GM23338 (cell line): ENCODE measurements at regions not wholly inside any gene's neighbourhood (a gene's known extent, or its start where the extent isn't known, plus 50 kb on each side); places are given as distances from the start of the nearest gene placed in this dataset.

Experiments
- ATAC-seq: fragments of 200-7000 bp; cut with Tn5 transposase; 3 replicates; pipeline ENCODE4 v1.9.1; 2020
- DNase-seq: peaks from one replicate; pipeline ENCODE4 v3.0.0-alpha.2; 2015; ENCODE audit warnings: low spot score
- H2AFZ ChIP-seq: fragments of 200-600 bp; sonication (generic); 2 replicates; pipeline ENCODE4 v1.8.0; 2016; ENCODE audit warnings: antibody characterized with exemption, mild to moderate bottlenecking, moderate library complexity
- H3F3A ChIP-seq: fragments of 200-600 bp; sonication (generic); replicated peaks from 2 replicates; pipeline ENCODE4 v1.8.0; 2017; ENCODE audit warnings: antibody characterized with exemption, mixed run types, low read depth
- H3K27ac ChIP-seq: fragments of 200-600 bp; sonication (generic); 2 replicates; pipeline ENCODE4 v1.6.1; 2016; ENCODE audit warnings: low read depth
- H3K27me3 ChIP-seq: fragments of 200-600 bp; sonication (generic); 2 replicates; pipeline ENCODE4 v1.8.0; 2016; ENCODE audit warnings: mild to moderate bottlenecking, mixed run types, moderate library complexity; ENCODE audit not compliant: insufficient read depth
- H3K36me3 ChIP-seq: fragments of 200-600 bp; sonication (generic); 2 replicates; pipeline ENCODE4 v1.8.0; 2016; ENCODE audit warnings: mild to moderate bottlenecking; ENCODE audit not compliant: insufficient read depth
- H3K4me1 ChIP-seq: fragments of 200-600 bp; sonication (generic); 2 replicates; pipeline ENCODE4 v1.8.0; 2016; ENCODE audit warnings: mild to moderate bottlenecking, moderate library complexity; ENCODE audit not compliant: insufficient read depth
- H3K4me2 ChIP-seq: fragments of 200-600 bp; sonication (generic); 2 replicates; pipeline ENCODE4 v1.7.1; 2017; ENCODE audit warnings: mixed run types
- H3K4me3 ChIP-seq: fragments of 200-600 bp; sonication (generic); 2 replicates; pipeline ENCODE4 v1.6.1; 2016; ENCODE audit warnings: mixed run types
- H3K79me2 ChIP-seq: fragments of 200-600 bp; sonication (generic); replicated peaks from 2 replicates; pipeline ENCODE4 v1.8.0; 2017; ENCODE audit warnings: mild to moderate bottlenecking; ENCODE audit not compliant: insufficient read depth
- H3K9me2 ChIP-seq: fragments of 200-600 bp; sonication (generic); 2 replicates; pipeline ENCODE4 v1.8.0; 2017; ENCODE audit not compliant: insufficient read depth
- H4K20me1 ChIP-seq: fragments of 200-600 bp; sonication (generic); replicated peaks from 2 replicates; pipeline ENCODE4 v1.8.0; 2017; ENCODE audit warnings: mild to moderate bottlenecking; ENCODE audit not compliant: insufficient read depth
- H3K27ac Mint-ChIP-seq: 2 replicates; pipeline ENCODE4 v1.8.0; 2020; ENCODE audit warnings: inconsistent platforms, mild to moderate bottlenecking, moderate library complexity, mixed read lengths
- H3K27me3 Mint-ChIP-seq: 3 replicates; pipeline ENCODE4 v1.8.0; 2022; ENCODE audit warnings: low read depth, mild to moderate bottlenecking, moderate library complexity, mixed read lengths, inconsistent platforms; ENCODE audit not compliant: insufficient read depth, poor library complexity
- H3K36me3 Mint-ChIP-seq: 3 replicates; pipeline ENCODE4 v1.8.0; 2021; ENCODE audit warnings: low read depth, mild to moderate bottlenecking, inconsistent platforms, moderate library complexity, mixed read lengths
- H3K4me1 Mint-ChIP-seq: 3 replicates; pipeline ENCODE4 v1.8.0; 2020; ENCODE audit warnings: mild to moderate bottlenecking, inconsistent platforms, mixed read lengths
- H3K4me3 Mint-ChIP-seq: 3 replicates; pipeline ENCODE4 v1.8.0; 2021; ENCODE audit warnings: moderate library complexity, mild to moderate bottlenecking, inconsistent platforms, mixed read lengths
- H3K9me3 Mint-ChIP-seq: 3 replicates; pipeline ENCODE4 v1.8.0; 2020; ENCODE audit warnings: moderate library complexity, mild to moderate bottlenecking, inconsistent platforms, mixed read lengths
- CREB1 ChIP-seq: fragments of 250-450 bp; sonication (Bioruptor Pico); IDR thresholded peaks from 2 replicates; pipeline ENCODE4 v1.5.0; 2020; ENCODE audit warnings: low read depth, mild to moderate bottlenecking, moderate library complexity
- JUNB ChIP-seq: IDR thresholded peaks from one replicate; pipeline ENCODE4 v1.6.1; 2016; ENCODE audit warnings: antibody characterized with exemption; ENCODE audit not compliant: unreplicated experiment
- NANOG ChIP-seq: IDR thresholded peaks from 2 replicates; pipeline ENCODE4 v1.6.1; 2016; ENCODE audit warnings: antibody characterized with exemption, borderline replicate concordance
- REST ChIP-seq: IDR thresholded peaks from one replicate; pipeline ENCODE4 v1.6.1; 2018; ENCODE audit warnings: antibody characterized with exemption; ENCODE audit not compliant: unreplicated experiment
- ZNF462 ChIP-seq: fragments of 250-450 bp; sonication (Bioruptor Pico); IDR thresholded peaks from 2 replicates; pipeline ENCODE4 v1.5.0; 2020; ENCODE audit warnings: mild to moderate bottlenecking, moderate library complexity

GRCh38 chr14:30799933-30800332 is 74.4 kb upstream of the COCH start (continued):
- TF ChIP-seq ZNF462 (CRISPR knock-in tag): no peak
- TF ChIP-seq CREB1 (CRISPR knock-in tag): no peak

- TF ChIP-seq ZNF462 (CRISPR knock-in tag) (no peak), CREB1 (CRISPR knock-in tag) (no peak), JUNB (no peak), NANOG (no peak), REST (no peak)
- Mint-ChIP-seq H3K4me3 (no peak overlapping the region), H3K36me3 (no peaks in the 10 kb centered on the region), H3K4me1 (peaks cover 11% of the 10 kb centered on the region; the same call in 2 of the 3 replicates), H3K27ac (no peak overlapping the region), H3K9me3 (no peaks in the 10 kb centered on the region), H3K27me3 (no peaks in the 10 kb centered on the region)
- Histone ChIP-seq H3F3A (no peaks in the 10 kb centered on the region), H3K27ac (no peak overlapping the region), H3K27me3 (no peaks in the 10 kb centered on the region), H3K79me2 (no peaks in the 10 kb centered on the region), H3K36me3 (no peaks in the 10 kb centered on the region), H3K4me2 (no peak overlapping the region), H2AFZ (peak overlapping the region; percentile 57; the same call in 1 of the 2 replicates), H3K4me3 (no peak overlapping the region), H3K9me2 (no peaks in the 10 kb centered on the region), H4K20me1 (no peaks in the 10 kb centered on the region), H3K4me1 (no peaks in the 10 kb centered on the region)
- ATAC-seq (no peak), DNase-seq (no peak)
Measured at GRCh38 chr14:30803185-30803584, 71.2 kb upstream of the COCH start.
